ENCODE measurements at regions not wholly inside any gene's neighbourhood (a gene's known extent, or its start where the extent isn't known, plus 50 kb on each side); places are given as distances from the start of the nearest gene placed in this dataset.

- H3K4me3 Mint-ChIP-seq (ENCODE audit: unreplicated experiment) = no peak overlapping the region
- no peaks in the 10 kb centered on the region for H3K9me3 Mint-ChIP-seq (ENCODE audit: unreplicated experiment)
- no peaks in the 10 kb centered on the region for H3K79me2 ChIP-seq (ENCODE audit: insufficient read depth, low read length)
- H3K4me1 Mint-ChIP-seq (ENCODE audit: low read depth, unreplicated experiment) = peaks cover 15% of the 10 kb centered on the region
- H4K20me1 ChIP-seq (ENCODE audit: insufficient read depth, low read length) = no peaks in the 10 kb centered on the region
- H3K9ac ChIP-seq (ENCODE audit: low read length) = no peak overlapping the region
- no peaks in the 10 kb centered on the region for H3K27me3 Mint-ChIP-seq (ENCODE audit: low read depth, unreplicated experiment)
- no peaks in the 10 kb centered on the region for H3K36me3 ChIP-seq (ENCODE audit: insufficient read depth, low read length)
- no peak overlapping the region for H2AFZ ChIP-seq (ENCODE audit: low read depth, low read length)
- no peak for FAIRE-seq
- no peaks in the 10 kb centered on the region for H3K36me3 Mint-ChIP-seq (ENCODE audit: low read depth, unreplicated experiment)
- no peaks in the 10 kb centered on the region for H3K9me3 ChIP-seq (ENCODE audit: insufficient read depth, low read depth, low read length)
- H3K4me3 ChIP-seq (ENCODE audit: insufficient read depth, low read depth, low read length) = no peak overlapping the region
- TF ChIP-seq CTCF (IDR thresholded peaks at IDR 0.05; ENCODE audit: insufficient read depth, low read depth, low read length) (no peak), EZH2 (IDR thresholded peaks at IDR 0.05; ENCODE audit: insufficient read depth, low read length) (no peak)
- no peak overlapping the region for H3K4me2 ChIP-seq (ENCODE audit: low read length)
- H3K27me3 ChIP-seq (ENCODE audit: insufficient read depth, low read length) = no peaks in the 10 kb centered on the region
- H3K27ac Mint-ChIP-seq (ENCODE audit: unreplicated experiment) = no peak overlapping the region
- H3K27ac ChIP-seq (ENCODE audit: low read depth, low read length) = no peak overlapping the region
- no peak for DNase-seq (ENCODE audit: low read depth)
- no peaks in the 10 kb centered on the region for H3K4me1 ChIP-seq (ENCODE audit: insufficient read depth, low read length)
Observed at GRCh38 chr7:96638669-96639068, 71.0 kb downstream of the SEM1 start.

GRCh38 chr7:96637522-96637921 lies 72.1 kb downstream of the SEM1 start:
- Mint-ChIP-seq H3K4me3 (ENCODE audit: unreplicated experiment) (no peak overlapping the region), H3K27me3 (ENCODE audit: low read depth, unreplicated experiment) (no peaks in the 10 kb centered on the region), H3K27ac (ENCODE audit: unreplicated experiment) (no peak overlapping the region), H3K9me3 (ENCODE audit: unreplicated experiment) (no peaks in the 10 kb centered on the region), H3K4me1 (ENCODE audit: low read depth, unreplicated experiment) (peaks cover 15% of the 10 kb centered on the region), H3K36me3 (ENCODE audit: low read depth, unreplicated experiment) (no peaks in the 10 kb centered on the region)
- H3K9me3 ChIP-seq (ENCODE audit: insufficient read depth, low read depth, low read length) = no peaks in the 10 kb centered on the region
- H3K4me3 ChIP-seq (ENCODE audit: insufficient read depth, low read depth, low read length) = no peak overlapping the region
- no peaks in the 10 kb centered on the region for H3K36me3 ChIP-seq (ENCODE audit: insufficient read depth, low read length)
- FAIRE-seq = no peak
- TF ChIP-seq EZH2 (IDR thresholded peaks at IDR 0.05; ENCODE audit: insufficient read depth, low read length) = no peak
- no peak overlapping the region for H3K4me2 ChIP-seq (ENCODE audit: low read length)
- no peaks in the 10 kb centered on the region for H3K27me3 ChIP-seq (ENCODE audit: insufficient read depth, low read length)
- no peaks in the 10 kb centered on the region for H4K20me1 ChIP-seq (ENCODE audit: insufficient read depth, low read length)
- H2AFZ ChIP-seq (ENCODE audit: low read depth, low read length) = no peak overlapping the region
- no peaks in the 10 kb centered on the region for H3K4me1 ChIP-seq (ENCODE audit: insufficient read depth, low read length)
- no peak overlapping the region for H3K9ac ChIP-seq (ENCODE audit: low read length)
- DNase-seq (ENCODE audit: low read depth) = no peak
- H3K27ac ChIP-seq (ENCODE audit: low read depth, low read length) = no peak overlapping the region
- no peaks in the 10 kb centered on the region for H3K79me2 ChIP-seq (ENCODE audit: insufficient read depth, low read length)

- Histone ChIP-seq H4K20me1 (ENCODE audit: insufficient read depth, low read length) (no peaks in the 10 kb centered on the region), H3K27me3 (ENCODE audit: insufficient read depth, low read length) (no peaks in the 10 kb centered on the region), H3K4me1 (ENCODE audit: insufficient read depth, low read length) (no peaks in the 10 kb centered on the region), H2AFZ (ENCODE audit: low read depth, low read length) (no peak overlapping the region), H3K9me3 (ENCODE audit: insufficient read depth, low read depth, low read length) (no peaks in the 10 kb centered on the region), H3K27ac (ENCODE audit: low read depth, low read length) (no peak overlapping the region), H3K4me2 (ENCODE audit: low read length) (no peak overlapping the region), H3K36me3 (ENCODE audit: insufficient read depth, low read length) (no peaks in the 10 kb centered on the region), H3K79me2 (ENCODE audit: insufficient read depth, low read length) (no peaks in the 10 kb centered on the region), H3K4me3 (ENCODE audit: insufficient read depth, low read depth, low read length) (no peak overlapping the region), H3K9ac (ENCODE audit: low read length) (no peak overlapping the region)
- Mint-ChIP-seq H3K4me3 (ENCODE audit: unreplicated experiment) (no peak overlapping the region), H3K27me3 (ENCODE audit: low read depth, unreplicated experiment) (no peaks in the 10 kb centered on the region), H3K4me1 (ENCODE audit: low read depth, unreplicated experiment) (peaks cover 15% of the 10 kb centered on the region), H3K9me3 (ENCODE audit: unreplicated experiment) (no peaks in the 10 kb centered on the region), H3K27ac (ENCODE audit: unreplicated experiment) (no peak overlapping the region), H3K36me3 (ENCODE audit: low read depth, unreplicated experiment) (no peaks in the 10 kb centered on the region)
- FAIRE-seq (no peak), DNase-seq (ENCODE audit: low read depth) (no peak)
- TF ChIP-seq EZH2 (IDR thresholded peaks at IDR 0.05; ENCODE audit: insufficient read depth, low read length) = no peak
- no peak for TF ChIP-seq CTCF (IDR thresholded peaks at IDR 0.05; ENCODE audit: insufficient read depth, low read depth, low read length)
Observed at GRCh38 chr7:96636979-96637378, 72.7 kb downstream of the SEM1 start.

Measured in astrocyte (in vitro differentiated cells and primary cell).